ENCODE measurements at regions not wholly inside any gene's neighbourhood (a gene's known extent, or its start where the extent isn't known, plus 50 kb on each side); places are given as distances from the start of the nearest gene placed in this dataset.

- TF ChIP-seq CTCF (IDR thresholded peaks at IDR 0.05; ENCODE audit: borderline replicate concordance, extremely low read depth, low read length, poor library complexity, severe bottlenecking) (no peak), EZH2 (IDR thresholded peaks at IDR 0.05; ENCODE audit: borderline replicate concordance, low read depth, low read length, severe bottlenecking) (no peak)
Measured at GRCh38 chr1:72648465-72648864, 366.1 kb upstream of the NEGR1 start.
